ENCODE measurements at regions not wholly inside any gene's neighbourhood (a gene's known extent, or its start where the extent isn't known, plus 50 kb on each side); places are given as distances from the start of the nearest gene placed in this dataset.

DNA sequence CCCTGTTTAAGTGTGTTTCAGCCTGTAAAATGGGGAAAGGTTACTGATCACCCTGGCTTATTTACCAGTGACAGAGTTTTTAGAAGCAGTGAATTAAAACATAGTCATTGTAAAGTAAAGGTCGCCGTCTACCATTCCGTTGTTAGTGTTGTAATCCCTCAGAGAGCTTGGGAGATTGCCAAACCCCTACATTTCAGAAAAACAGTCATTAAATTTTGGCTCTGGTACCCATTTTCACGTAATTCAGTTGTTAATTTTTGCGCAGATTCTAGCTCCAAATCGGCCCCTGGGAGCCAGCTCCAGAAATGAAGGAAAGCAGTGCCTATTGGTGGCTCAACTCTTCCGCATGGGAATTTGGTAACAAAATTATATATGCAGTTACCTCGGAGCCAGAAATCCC lies 127.7 kb upstream of the AJAP1 start:
- TF ChIP-seq, protein P1, sequence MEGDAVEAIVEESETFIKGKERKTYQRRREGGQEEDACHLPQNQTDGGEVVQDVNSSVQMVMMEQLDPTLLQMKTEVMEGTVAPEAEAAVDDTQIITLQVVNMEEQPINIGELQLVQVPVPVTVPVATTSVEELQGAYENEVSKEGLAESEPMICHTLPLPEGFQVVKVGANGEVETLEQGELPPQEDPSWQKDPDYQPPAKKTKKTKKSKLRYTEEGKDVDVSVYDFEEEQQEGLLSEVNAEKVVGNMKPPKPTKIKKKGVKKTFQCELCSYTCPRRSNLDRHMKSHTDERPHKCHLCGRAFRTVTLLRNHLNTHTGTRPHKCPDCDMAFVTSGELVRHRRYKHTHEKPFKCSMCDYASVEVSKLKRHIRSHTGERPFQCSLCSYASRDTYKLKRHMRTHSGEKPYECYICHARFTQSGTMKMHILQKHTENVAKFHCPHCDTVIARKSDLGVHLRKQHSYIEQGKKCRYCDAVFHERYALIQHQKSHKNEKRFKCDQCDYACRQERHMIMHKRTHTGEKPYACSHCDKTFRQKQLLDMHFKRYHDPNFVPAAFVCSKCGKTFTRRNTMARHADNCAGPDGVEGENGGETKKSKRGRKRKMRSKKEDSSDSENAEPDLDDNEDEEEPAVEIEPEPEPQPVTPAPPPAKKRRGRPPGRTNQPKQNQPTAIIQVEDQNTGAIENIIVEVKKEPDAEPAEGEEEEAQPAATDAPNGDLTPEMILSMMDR (IDR thresholded peaks at IDR 0.05; ENCODE audit: low read depth, low read length, poor library complexity, severe bottlenecking): no peak
- no peak for TF ChIP-seq EZH2phosphoT487 (IDR thresholded peaks at IDR 0.05; ENCODE audit: borderline replicate concordance, low read length)

Data from DOHH2 (cell line).